T-cell (primary cell): ENCODE measurements at regions not wholly inside any gene's neighbourhood (a gene's known extent, or its start where the extent isn't known, plus 50 kb on each side); places are given as distances from the start of the nearest gene placed in this dataset.

Experiments
- ATAC-seq, 4 experiments: fragments of 200-7000 bp in 3 of 4; fragments of 150-1000 bp in 1 of 4; cut with Tn5 transposase; replicated peaks in 1 of 4; 1 replicate in 3 of 4; 2 replicates in 1 of 4; pipeline ENCODE4 v1.10.0; 2021; ENCODE audit warnings: moderate library complexity in 3 of 4, mild to moderate bottlenecking in 2 of 4, moderate number of reproducible peaks in 1 of 4
- CTCF ChIA-PET, 2 donors: fragments of 300-600 bp; sonication (Branson Sonifier 250); formaldehyde crosslinking; loops; one replicate each; lab custom pipeline; 2022; ENCODE audit warnings: antibody characterized with exemption in 2 of 2; lab: Charles Lee
- POLR2A ChIA-PET, 2 donors: fragments of 300-600 bp; sonication (Branson Sonifier 250); formaldehyde crosslinking; loops; one replicate each; lab custom pipeline; 2022; ENCODE audit warnings: antibody characterized with exemption in 2 of 2; lab: Charles Lee
- DNase-seq, 35 experiments: peaks; one replicate each; pipeline versions ENCODE4 v3.0.0 to v3.0.0-alpha.2; 2013 to 2023
- H3K27ac ChIP-seq: one replicate; pipeline ENCODE4 v1.5.1; 2013; ENCODE audit warnings: low read length
- H3K27me3 ChIP-seq, 2 experiments: replicated peaks in 1 of 2; 1 replicate in 1 of 2; 2 replicates in 1 of 2; pipeline versions ENCODE4 v1.6.1 to v1.7.0; 2013; ENCODE audit warnings: low read length in 1 of 2, mixed read lengths in 1 of 2; ENCODE audit not compliant: control insufficient read depth in 2 of 2, insufficient read depth in 2 of 2; ENCODE audit errors: extremely low read depth in 1 of 2
- H3K36me3 ChIP-seq, 2 donors: 1 replicate in 1 of 2; 2 replicates in 1 of 2; pipeline versions ENCODE4 v1.6.1 to v1.7.0; 2013; ENCODE audit warnings: low read length in 1 of 2; ENCODE audit not compliant: control insufficient read depth in 2 of 2, insufficient read depth in 1 of 2; ENCODE audit errors: extremely low read depth in 1 of 2
- H3K4me1 ChIP-seq, 2 experiments: 1 replicate in 1 of 2; 2 replicates in 1 of 2; pipeline versions ENCODE4 v1.6.1 to v1.7.0; 2013; ENCODE audit warnings: low read length in 2 of 2, mixed read lengths in 1 of 2; ENCODE audit not compliant: insufficient read depth in 2 of 2, control insufficient read depth in 1 of 2; ENCODE audit errors: extremely low read depth in 1 of 2
- H3K4me3 ChIP-seq, 2 donors: 1 replicate in 1 of 2; 2 replicates in 1 of 2; pipeline versions ENCODE4 v1.5.1 to v1.7.0; 2013; ENCODE audit warnings: mild to moderate bottlenecking in 2 of 2, low read length in 1 of 2, moderate library complexity in 1 of 2; ENCODE audit not compliant: control insufficient read depth in 1 of 2; ENCODE audit errors: extremely low read depth in 1 of 2
- H3K9me3 ChIP-seq: 2 replicates; pipeline ENCODE4 v1.7.0; 2013
- H3K27ac Mint-ChIP-seq, 2 donors: one replicate each; pipeline ENCODE4 v1.8.0; 2020 to 2021; ENCODE audit warnings: mild to moderate bottlenecking in 2 of 2, mixed read lengths in 2 of 2
- H3K27me3 Mint-ChIP-seq, 2 donors: one replicate each; pipeline ENCODE4 v1.8.0; 2021 to 2022; ENCODE audit warnings: mixed read lengths in 2 of 2
- H3K36me3 Mint-ChIP-seq: one replicate; pipeline ENCODE4 v1.8.0; 2021; ENCODE audit warnings: mixed read lengths
- H3K4me1 Mint-ChIP-seq, 3 donors: one replicate each; pipeline ENCODE4 v1.8.0; 2020 to 2022; ENCODE audit warnings: mixed read lengths in 3 of 3, mild to moderate bottlenecking in 1 of 3
- H3K4me3 Mint-ChIP-seq, 3 donors: one replicate each; pipeline ENCODE4 v1.8.0; 2020 to 2022; ENCODE audit warnings: mild to moderate bottlenecking in 3 of 3, mixed read lengths in 3 of 3, moderate library complexity in 3 of 3
- H3K9me3 Mint-ChIP-seq, 3 donors: one replicate each; pipeline ENCODE4 v1.8.0; 2020 to 2022; ENCODE audit warnings: mixed read lengths in 3 of 3
- WGBS: methylation state at CpG from one replicate; pipeline ENCODE4 v1.1.5; 2013; ENCODE audit warnings: missing lambda C conversion rate; ENCODE audit not compliant: insufficient coverage; 5-methylcytosine and 5-hydroxymethylcytosine counted together

DNA sequence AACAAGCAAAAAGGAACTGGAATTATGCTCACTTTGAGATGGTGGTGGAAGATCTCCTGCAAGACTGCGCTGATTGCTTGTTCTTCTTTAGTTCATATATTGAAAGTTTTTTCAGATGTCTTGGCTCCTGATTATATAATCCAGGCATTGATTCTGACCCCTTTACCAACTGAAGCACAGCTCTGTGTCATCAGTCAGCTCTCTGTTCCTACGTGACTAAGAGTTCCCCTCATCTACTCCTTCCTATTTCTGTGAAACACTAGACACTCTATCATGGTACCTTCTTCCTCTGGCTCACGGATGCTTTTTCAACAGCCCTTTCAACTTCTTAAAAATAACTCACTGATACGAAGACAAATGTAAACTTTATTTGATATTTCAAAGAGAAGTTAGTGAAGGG is 788.6 kb downstream of the SOCS6 start:
- H3K4me3 ChIP-seq, result no peak overlapping the region
- Mint-ChIP-seq H3K27me3 (no peaks in the 10 kb centered on the region), H3K9me3 (peaks cover 0 to 3% (median 0%) of the 10 kb centered on the region in 3 donors), H3K4me3 (no peak overlapping the region), H3K36me3 (no peaks in the 10 kb centered on the region), H3K4me1 (no peaks in the 10 kb centered on the region), H3K27ac (no peak overlapping the region)
- ChIA-PET CTCF (no interaction called here), POLR2A (no interaction called here)
- H3K27me3 ChIP-seq, result no peaks in the 10 kb centered on the region
- ATAC-seq, result no peak
- H3K4me1 ChIP-seq, result no peaks in the 10 kb centered on the region
- WGBS, result no CpG with 5 or more reads among the region's 4 CpGs
- H3K36me3 ChIP-seq, result no peaks in the 10 kb centered on the region
- H3K27ac ChIP-seq, result no peak overlapping the region
- no peak for DNase-seq
- H3K9me3 ChIP-seq, result no peaks in the 10 kb centered on the region

DNA sequence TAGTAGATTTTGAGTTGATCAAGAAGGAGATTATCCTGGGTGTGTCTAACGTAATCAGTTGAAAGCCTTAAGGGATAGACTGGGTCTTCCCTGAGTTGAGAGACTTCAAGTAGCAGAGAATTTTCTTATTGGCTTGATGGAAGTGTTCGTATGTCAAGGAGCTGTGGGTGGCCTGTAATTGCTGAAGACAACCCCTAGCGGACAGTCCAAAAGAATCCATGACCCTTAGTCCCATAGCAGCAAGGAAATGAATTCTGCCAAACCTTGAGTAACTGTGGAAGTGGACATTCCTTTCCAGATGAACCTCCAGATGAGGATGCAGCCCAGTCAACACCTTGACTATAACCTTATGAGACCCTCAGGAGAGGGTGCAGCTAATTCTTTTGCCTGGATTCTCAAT is 786.3 kb downstream of the SOCS6 start:
- Mint-ChIP-seq H3K27ac (no peak overlapping the region), H3K4me1 (no peaks in the 10 kb centered on the region), H3K27me3 (no peaks in the 10 kb centered on the region), H3K9me3 (peaks cover 0 to 3% (median 0%) of the 10 kb centered on the region in 3 donors), H3K36me3 (no peaks in the 10 kb centered on the region), H3K4me3 (no peak overlapping the region)
- no peak for DNase-seq
- no peak overlapping the region for H3K4me3 ChIP-seq
- H3K9me3 ChIP-seq, result no peaks in the 10 kb centered on the region
- ChIA-PET CTCF (no interaction called here), POLR2A (no interaction called here)
- 86% methylated on average over 1 of the region's 3 CpGs for WGBS
- no peak for ATAC-seq
- H3K27ac ChIP-seq, result no peak overlapping the region
- no peaks in the 10 kb centered on the region for H3K4me1 ChIP-seq
- no peaks in the 10 kb centered on the region for H3K27me3 ChIP-seq
- no peaks in the 10 kb centered on the region for H3K36me3 ChIP-seq

DNA sequence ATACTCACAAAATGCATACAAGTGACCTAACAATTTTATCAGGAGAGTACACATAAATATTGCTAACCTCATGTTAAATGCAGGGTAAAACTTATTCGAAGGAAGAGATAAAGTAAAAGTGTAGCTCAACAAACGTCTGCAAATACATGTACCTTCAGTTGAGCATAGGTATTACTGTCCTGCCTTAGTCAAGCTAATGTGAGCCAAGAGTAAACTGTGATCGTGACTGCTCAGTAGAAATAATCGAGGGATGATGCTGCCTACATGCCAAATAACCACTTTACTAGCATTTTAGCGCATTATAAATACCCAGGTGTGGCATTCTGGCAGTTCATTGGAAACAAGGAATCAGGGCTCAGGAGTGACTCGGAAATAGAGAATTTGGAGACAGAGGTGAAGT is 779.5 kb downstream of the SOCS6 start:
- ChIA-PET POLR2A (no interaction called here), CTCF (no interaction called here)
- Mint-ChIP-seq H3K27me3 (no peaks in the 10 kb centered on the region), H3K9me3 (no peaks in the 10 kb centered on the region), H3K4me1 (no peaks in the 10 kb centered on the region), H3K4me3 (no peak overlapping the region), H3K36me3 (no peaks in the 10 kb centered on the region), H3K27ac (no peak overlapping the region)
- H3K36me3 ChIP-seq, result no peaks in the 10 kb centered on the region
- no peak overlapping the region for H3K4me3 ChIP-seq
- no peaks in the 10 kb centered on the region for H3K4me1 ChIP-seq
- H3K27me3 ChIP-seq, result no peaks in the 10 kb centered on the region
- WGBS, result 100% methylated on average over 1 of the region's 6 CpGs
- DNase-seq (no peak), ATAC-seq (no peak)
- H3K27ac ChIP-seq, result no peak overlapping the region
- no peaks in the 10 kb centered on the region for H3K9me3 ChIP-seq

DNA sequence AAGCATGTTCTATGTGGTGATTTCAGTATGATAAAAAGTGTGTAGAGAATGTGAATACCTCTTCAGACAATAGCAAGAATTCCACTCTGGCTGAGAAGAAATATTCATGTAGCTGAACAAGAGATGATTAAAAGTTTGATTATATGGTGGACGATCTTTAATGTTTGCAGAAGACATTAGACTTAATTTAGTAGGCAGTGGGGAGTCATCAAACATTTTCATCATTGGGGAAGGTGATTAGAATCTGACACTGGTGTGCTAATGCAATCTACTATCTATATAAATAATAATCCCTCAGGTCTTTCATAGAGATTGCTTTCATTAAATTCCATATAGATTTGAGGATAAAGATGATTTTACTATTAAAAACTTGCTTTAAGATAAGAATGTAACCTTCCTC is 761.0 kb downstream of the SOCS6 start:
- WGBS, result no CpG with 5 or more reads among the region's 1 CpG
- no peaks in the 10 kb centered on the region for H3K27me3 Mint-ChIP-seq

DNA sequence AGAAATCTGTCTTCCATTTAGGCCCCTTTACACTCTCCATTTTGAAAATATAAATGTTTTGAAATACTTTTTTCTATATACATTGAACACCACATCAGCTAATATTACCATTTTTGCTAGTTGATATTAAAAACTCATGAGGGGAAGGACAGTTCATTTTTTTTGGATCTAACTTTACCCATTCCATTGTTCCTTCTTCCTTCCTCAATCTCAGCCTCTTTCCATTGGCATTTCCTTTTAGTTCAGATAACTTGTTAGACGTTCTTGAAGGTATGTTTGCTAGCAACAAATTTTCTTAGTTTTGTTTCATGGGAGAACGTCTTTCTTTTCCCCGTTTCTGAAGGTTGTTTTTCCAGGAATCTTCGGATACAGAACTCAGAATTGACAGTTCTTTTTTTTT is 759.0 kb downstream of the SOCS6 start:
- Mint-ChIP-seq H3K27me3 (no peaks in the 10 kb centered on the region), H3K4me1 (no peaks in the 10 kb centered on the region), H3K9me3 (peaks cover 0 to 4% (median 0%) of the 10 kb centered on the region in 3 donors), H3K36me3 (no peaks in the 10 kb centered on the region), H3K4me3 (no peak overlapping the region), H3K27ac (no peak overlapping the region)
- H3K27me3 ChIP-seq, result no peaks in the 10 kb centered on the region
- ChIA-PET CTCF (no interaction called here), POLR2A (no interaction called here)
- WGBS, result 55% methylated on average over 3 of the region's 4 CpGs
- no peak overlapping the region for H3K4me3 ChIP-seq
- H3K36me3 ChIP-seq, result no peaks in the 10 kb centered on the region
- no peak overlapping the region for H3K27ac ChIP-seq
- H3K4me1 ChIP-seq, result no peaks in the 10 kb centered on the region
- ATAC-seq (no peak), DNase-seq (no peak)
- no peaks in the 10 kb centered on the region for H3K9me3 ChIP-seq

More for the DNA sequence above, 761.0 kb downstream of the SOCS6 start:
- CTCF ChIA-PET, result no interaction called here
- POLR2A ChIA-PET, result no interaction called here
- no peaks in the 10 kb centered on the region for H3K36me3 ChIP-seq
- H3K27ac ChIP-seq, result no peak overlapping the region
- ATAC-seq, result no peak
- H3K4me1 ChIP-seq, result no peaks in the 10 kb centered on the region
- no peaks in the 10 kb centered on the region for H3K4me1 Mint-ChIP-seq
- no peaks in the 10 kb centered on the region for H3K27me3 ChIP-seq
- H3K4me3 Mint-ChIP-seq, result no peak overlapping the region
- no peaks in the 10 kb centered on the region for H3K9me3 ChIP-seq
- no peak for DNase-seq
- no peak overlapping the region for H3K4me3 ChIP-seq
- H3K9me3 Mint-ChIP-seq, result peaks cover 0 to 4% (median 0%) of the 10 kb centered on the region in 3 donors
- no peak overlapping the region for H3K27ac Mint-ChIP-seq
- no peaks in the 10 kb centered on the region for H3K36me3 Mint-ChIP-seq

DNA sequence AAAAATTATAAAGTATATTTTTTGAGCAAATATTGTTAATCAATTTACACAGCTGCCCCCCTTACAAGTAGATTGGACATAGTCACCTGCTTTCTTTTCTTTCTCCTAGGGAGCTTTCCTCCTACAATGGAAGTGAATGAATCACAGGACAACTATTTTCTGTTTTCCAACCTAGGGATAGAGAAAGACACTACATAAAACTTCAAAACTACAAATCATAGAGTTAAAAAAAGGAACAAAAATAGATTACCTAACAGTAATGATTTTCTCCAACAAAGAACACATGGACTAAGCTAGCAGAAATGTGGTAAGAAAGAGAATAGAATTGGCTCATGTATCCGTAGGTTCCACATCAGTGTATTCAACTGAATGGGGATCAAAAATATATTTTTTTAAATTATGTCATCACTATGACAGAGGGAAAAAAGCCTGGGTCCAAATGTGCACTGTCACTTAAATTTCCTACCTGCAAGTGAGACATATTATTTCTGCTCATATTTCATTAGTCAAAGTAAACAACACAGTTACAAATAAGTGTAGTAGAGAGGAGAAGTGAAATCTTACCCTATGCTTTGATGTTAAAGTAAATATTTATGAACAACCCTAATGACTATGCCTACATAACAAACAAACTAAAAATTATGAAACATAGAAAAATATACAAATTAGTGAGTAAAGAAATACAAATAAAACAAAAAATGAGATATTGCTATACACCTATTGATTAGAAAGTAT is 756.7 kb downstream of the SOCS6 start:
- ChIA-PET CTCF (no interaction called here), POLR2A (no interaction called here)
- Mint-ChIP-seq H3K9me3 (peaks cover 0 to 4% (median 0%) of the 10 kb centered on the region in 3 donors), H3K27ac (no peak overlapping the region), H3K36me3 (no peaks in the 10 kb centered on the region), H3K27me3 (no peaks in the 10 kb centered on the region), H3K4me1 (no peaks in the 10 kb centered on the region), H3K4me3 (no peak overlapping the region)
- no peaks in the 10 kb centered on the region for H3K36me3 ChIP-seq
- WGBS, result no CpG with 5 or more reads among the region's 1 CpG
- DNase-seq, result no peak
- no peaks in the 10 kb centered on the region for H3K27me3 ChIP-seq
- no peaks in the 10 kb centered on the region for H3K9me3 ChIP-seq
- no peaks in the 10 kb centered on the region for H3K4me1 ChIP-seq
- H3K27ac ChIP-seq, result no peak overlapping the region
- ATAC-seq, result no peak
- no peak overlapping the region for H3K4me3 ChIP-seq

DNA sequence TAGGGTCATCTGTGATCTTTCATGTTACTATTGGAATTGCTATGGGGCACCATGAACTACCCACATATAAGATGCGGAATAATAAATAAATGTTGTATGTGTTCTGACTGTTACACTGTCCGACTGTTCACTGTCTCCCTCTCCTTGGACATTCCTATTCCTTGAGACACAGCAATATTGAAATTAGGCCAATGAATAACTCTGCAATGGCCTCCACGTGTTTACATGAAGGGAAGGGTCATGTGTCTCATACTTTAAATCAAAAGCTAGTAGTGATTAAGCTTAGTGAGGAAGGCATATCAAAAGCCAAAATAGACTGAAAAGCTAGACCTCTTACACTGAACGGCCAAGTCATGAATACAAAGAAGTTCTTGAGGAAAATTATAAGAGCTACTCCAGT is 751.3 kb downstream of the SOCS6 start:
- Histone ChIP-seq H3K27ac (no peak overlapping the region), H3K27me3 (no peaks in the 10 kb centered on the region), H3K36me3 (no peaks in the 10 kb centered on the region), H3K4me1 (no peaks in the 10 kb centered on the region), H3K4me3 (no peak overlapping the region), H3K9me3 (no peaks in the 10 kb centered on the region)
- Mint-ChIP-seq H3K27me3 (no peaks in the 10 kb centered on the region), H3K27ac (no peak overlapping the region), H3K4me1 (no peaks in the 10 kb centered on the region), H3K36me3 (no peaks in the 10 kb centered on the region), H3K4me3 (no peak overlapping the region), H3K9me3 (peaks cover 0 to 4% (median 0%) of the 10 kb centered on the region in 3 donors)
- 100% methylated on average over 1 of the region's 4 CpGs for WGBS
- no peak for DNase-seq
- CTCF ChIA-PET, result no interaction called here
- ATAC-seq, result no peak
- POLR2A ChIA-PET, result no interaction called here
